H1 (cell line): ENCODE measurements at regions not wholly inside any gene's neighbourhood (a gene's known extent, or its start where the extent isn't known, plus 50 kb on each side); places are given as distances from the start of the nearest gene placed in this dataset.

Source experiments
- CTCF ChIA-PET: fragments of 300-600 bp; sonication (Branson Sonifier 250); formaldehyde crosslinking; loops from one replicate; lab custom pipeline; 2021; ENCODE audit not compliant: partially characterized antibody; lab: Charles Lee
- POLR2A ChIA-PET: fragments of 300-600 bp; sonication (Branson Sonifier 250); formaldehyde crosslinking; loops from one replicate; lab custom pipeline; 2021; ENCODE audit warnings: inconsistent platforms; ENCODE audit not compliant: partially characterized antibody; lab: Charles Lee
- DNase-seq, 2 experiments: peaks; one replicate each; pipeline versions ENCODE4 v3.0.0 to v3.0.0-alpha.2; 2010 to 2022; ENCODE audit warnings: low spot score in 2 of 2, low read depth in 1 of 2, mixed read lengths in 1 of 2
- FAIRE-seq: peaks from 2 replicates; lab custom pipeline; 2011; peaks lifted over from hg19 to GRCh38; lab: Jason Lieb, UNC
- H2AFZ ChIP-seq: 2 replicates; pipeline ENCODE4 v1.8.1; 2012; ENCODE audit warnings: low read length, inconsistent platforms
- H2AK5ac ChIP-seq: 2 replicates; pipeline ENCODE4 v1.6.1; 2013; ENCODE audit warnings: low read depth, low read length
- H2BK120ac ChIP-seq: replicated peaks from 2 replicates; pipeline ENCODE3; 2013; ENCODE audit warnings: low read depth, low read length, inconsistent platforms
- H2BK12ac ChIP-seq: 2 replicates; pipeline ENCODE4 v1.6.1; 2013; ENCODE audit warnings: low read depth, low read length
- H2BK15ac ChIP-seq: 2 replicates; pipeline ENCODE4 v1.6.1; 2013; ENCODE audit warnings: low read length
- H2BK20ac ChIP-seq: 2 replicates; pipeline ENCODE4 v1.6.1; 2013; ENCODE audit warnings: low read length
- H2BK5ac ChIP-seq: 2 replicates; pipeline ENCODE4 v1.6.1; 2013; ENCODE audit warnings: low read depth, low read length
- H3K14ac ChIP-seq: 2 replicates; pipeline ENCODE4 v1.6.1; 2013; ENCODE audit warnings: inconsistent platforms; ENCODE audit not compliant: insufficient read length
- H3K18ac ChIP-seq: 2 replicates; pipeline ENCODE4 v1.6.1; 2013; ENCODE audit warnings: low read length; ENCODE audit errors: extremely low read depth
- H3K23ac ChIP-seq: 2 replicates; pipeline ENCODE4 v1.6.1; 2013; ENCODE audit warnings: inconsistent platforms; ENCODE audit not compliant: insufficient read length
- H3K23me2 ChIP-seq: 2 replicates; pipeline ENCODE4 v1.6.1; 2013; ENCODE audit warnings: low read depth, low read length
- H3K27ac ChIP-seq: 2 replicates; pipeline ENCODE4 v1.6.1; 2011; ENCODE audit warnings: low read depth, low read length, inconsistent platforms
- H3K27me3 ChIP-seq, 4 experiments: replicated peaks in 1 of 4; 1 replicate in 1 of 4; 2 replicates in 3 of 4; pipeline versions ENCODE4 v1.6.1 to v1.8.1; 2011 to 2013; ENCODE audit warnings: low read length in 3 of 4, mild to moderate bottlenecking in 3 of 4, inconsistent platforms in 2 of 4, mixed read lengths in 2 of 4, moderate library complexity in 1 of 4; ENCODE audit not compliant: control insufficient read depth in 3 of 4, insufficient read depth in 3 of 4; ENCODE audit errors: extremely low read depth in 1 of 4
- H3K36me3 ChIP-seq, 4 experiments: 2 replicates each; pipeline versions ENCODE4 v1.6.1 to v1.8.1; 2011 to 2013; ENCODE audit warnings: mild to moderate bottlenecking in 4 of 4, low read length in 3 of 4, moderate library complexity in 2 of 4, control low read depth in 1 of 4, inconsistent platforms in 1 of 4; ENCODE audit not compliant: insufficient read depth in 4 of 4, control insufficient read depth in 2 of 4
- H3K4ac ChIP-seq: replicated peaks from 2 replicates; pipeline ENCODE3; 2013; ENCODE audit warnings: low read length, low read depth, mixed read lengths, inconsistent platforms; ENCODE audit not compliant: insufficient read length
- H3K4me1 ChIP-seq, 4 experiments: replicated peaks in 1 of 4; 1 replicate in 1 of 4; 2 replicates in 3 of 4; pipeline versions ENCODE4 v1.6.1 to v1.8.1; 2011 to 2013; ENCODE audit warnings: low read length in 3 of 4, inconsistent platforms in 2 of 4, mixed read lengths in 1 of 4; ENCODE audit not compliant: insufficient read depth in 4 of 4, control insufficient read depth in 3 of 4
- H3K4me2 ChIP-seq, 2 experiments: 2 replicates each; pipeline versions ENCODE4 v1.6.1 to v1.8.1; 2011 to 2013; ENCODE audit warnings: low read depth in 2 of 2, low read length in 2 of 2, control low read depth in 1 of 2, inconsistent platforms in 1 of 2, mild to moderate bottlenecking in 1 of 2; ENCODE audit not compliant: insufficient read depth in 1 of 2
- H3K4me3 ChIP-seq, 4 experiments: fragments of 200-600, 300-600 bp in 1 of 4; sonication (generic), shearing (Covaris generic), sonication (Bioruptor Twin) in 1 of 4; 2 replicates each; pipeline versions ENCODE4 v1.5.1 to v1.8.1; 2011 to 2016; ENCODE audit warnings: low read length in 4 of 4, low read depth in 3 of 4, control low read depth in 2 of 4, inconsistent platforms in 2 of 4, mild to moderate bottlenecking in 2 of 4, mixed read lengths in 1 of 4, moderate library complexity in 1 of 4; ENCODE audit not compliant: insufficient read depth in 2 of 4; ENCODE audit errors: extremely low read depth in 1 of 4
- H3K56ac ChIP-seq: replicated peaks from 2 replicates; pipeline ENCODE3; 2013; ENCODE audit warnings: low read depth, mild to moderate bottlenecking, mixed read lengths, low read length, inconsistent platforms; ENCODE audit not compliant: insufficient read length
- H3K79me1 ChIP-seq: 2 replicates; pipeline ENCODE4 v1.6.1; 2013; ENCODE audit warnings: low read depth, low read length, control low read depth
- H3K79me2 ChIP-seq, 2 experiments: 2 replicates each; pipeline versions ENCODE4 v1.6.1 to v1.8.1; 2012 to 2013; ENCODE audit warnings: low read length in 2 of 2, mild to moderate bottlenecking in 2 of 2, inconsistent platforms in 1 of 2; ENCODE audit not compliant: insufficient read depth in 2 of 2, control insufficient read depth in 1 of 2
- H3K9ac ChIP-seq, 4 experiments: replicated peaks in 1 of 4; 1 replicate in 1 of 4; 2 replicates in 3 of 4; pipeline versions ENCODE4 v1.6.1 to v1.8.1; 2011 to 2013; ENCODE audit warnings: low read depth in 3 of 4, low read length in 3 of 4, control low read depth in 2 of 4, mild to moderate bottlenecking in 2 of 4, moderate library complexity in 2 of 4, inconsistent platforms in 1 of 4; ENCODE audit errors: extremely low read depth in 1 of 4
- H3K9me3 ChIP-seq, 2 experiments: 2 replicates each; pipeline versions ENCODE4 v1.6.1 to v1.8.1; 2012 to 2013; ENCODE audit warnings: mild to moderate bottlenecking in 2 of 2, moderate library complexity in 2 of 2, control low read depth in 1 of 2, inconsistent platforms in 1 of 2, low read depth in 1 of 2, low read length in 1 of 2, mixed read lengths in 1 of 2; ENCODE audit not compliant: insufficient read depth in 2 of 2
- H4K20me1 ChIP-seq, 2 experiments: replicated peaks in 1 of 2; 2 replicates each; pipeline versions ENCODE3 to v1.8.1; 2011 to 2013; ENCODE audit warnings: inconsistent platforms in 2 of 2, low read length in 2 of 2, mild to moderate bottlenecking in 1 of 2; ENCODE audit not compliant: insufficient read depth in 2 of 2, control insufficient read depth in 1 of 2
- H4K5ac ChIP-seq: 2 replicates; pipeline ENCODE4 v1.6.1; 2013; ENCODE audit warnings: low read length, low read depth, mixed read lengths, inconsistent platforms; ENCODE audit not compliant: insufficient read length
- H4K8ac ChIP-seq: 2 replicates; pipeline ENCODE4 v1.8.0; 2013; ENCODE audit warnings: mild to moderate bottlenecking, moderate library complexity, low read length, inconsistent platforms; ENCODE audit not compliant: insufficient read depth; ENCODE audit errors: extremely low read depth
- H4K91ac ChIP-seq: replicated peaks from 2 replicates; pipeline ENCODE3; 2013; ENCODE audit warnings: low read length, mixed read lengths, inconsistent platforms; ENCODE audit not compliant: insufficient read length
- ASH2L ChIP-seq: fragments of 200-600, 300-600 bp; sonication (generic); IDR thresholded peaks from one replicate; pipeline ENCODE4 v1.7.1; 2017; ENCODE audit warnings: low read length
- BACH1 ChIP-seq: IDR thresholded peaks from 2 replicates; pipeline ENCODE4 v1.6.1; 2012; ENCODE audit warnings: low read length, improper control_type of control experiment
- BCL11A ChIP-seq, 2 experiments: IDR thresholded peaks; one replicate each; pipeline ENCODE4 v1.6.1; 2011; ENCODE audit warnings: low read depth in 2 of 2, low read length in 2 of 2, mild to moderate bottlenecking in 2 of 2
- CTBP2 ChIP-seq: IDR thresholded peaks from 2 replicates; pipeline ENCODE4 v1.7.0; 2011; ENCODE audit warnings: borderline replicate concordance, mild to moderate bottlenecking, moderate library complexity, mixed read lengths, low read length; ENCODE audit not compliant: insufficient read depth, insufficient read length
- JUN ChIP-seq: IDR thresholded peaks from 2 replicates; pipeline ENCODE4 v1.6.1; 2011; ENCODE audit warnings: low read depth, mild to moderate bottlenecking, improper control_type of control experiment, low read length
- JUND ChIP-seq: IDR thresholded peaks from 2 replicates; pipeline ENCODE4 v1.6.1; 2011; ENCODE audit warnings: mild to moderate bottlenecking, improper control_type of control experiment, low read length
- NRF1 ChIP-seq: IDR thresholded peaks from 2 replicates; pipeline ENCODE4 v1.6.1; 2011; ENCODE audit warnings: mild to moderate bottlenecking, low read depth, low read length, improper control_type of control experiment
- RNF2 ChIP-seq: fragments of 200-900, 300-1000 bp; sonication (generic); IDR thresholded peaks from 2 replicates; pipeline ENCODE4 v1.7.1; 2016; ENCODE audit warnings: borderline replicate concordance, low read depth, mild to moderate bottlenecking, antibody characterized with exemption, low read length; ENCODE audit not compliant: poor library complexity, severe bottlenecking; ENCODE audit errors: missing control alignments
- TAF7 ChIP-seq: optimal IDR thresholded peaks from 2 replicates; pipeline ENCODE3; 2011; ENCODE audit warnings: low read depth, mild to moderate bottlenecking, inconsistent platforms, low read length, moderate library complexity, borderline replicate concordance
- WGBS, 2 experiments: shearing (Covaris generic) in 1 of 2; methylation state at CpG; one replicate each; pipeline versions ENCODE4 v1.1.6 to v1.1.7; 2013 to 2015; ENCODE audit warnings: low lambda C conversion rate in 2 of 2, mixed read lengths in 2 of 2, inconsistent platforms in 1 of 2, low coverage in 1 of 2, missing lambda C conversion rate in 1 of 2; ENCODE audit not compliant: insufficient replicate concordance in 2 of 2, insufficient coverage in 1 of 2, insufficient read length in 1 of 2; ENCODE audit errors: extremely low coverage in 1 of 2, missing lambda C conversion rate in 1 of 2; 5-methylcytosine and 5-hydroxymethylcytosine counted together

GRCh38 chr4:132195176-132195575, 953.9 kb upstream of the PCDH10 start:
- Histone ChIP-seq H3K36me3 (no peaks in the 10 kb centered on the region), H3K56ac (no peak overlapping the region), H3K27me3 (no peaks in the 10 kb centered on the region), H3K4me1 (no peaks in the 10 kb centered on the region), H3K18ac (no peak overlapping the region), H3K9ac (no peak overlapping the region), H2BK20ac (no peak overlapping the region), H3K4me3 (no peak overlapping the region), H2BK15ac (no peak overlapping the region), H2AFZ (no peak overlapping the region), H3K9me3 (no peaks in the 10 kb centered on the region), H3K23ac (no peak overlapping the region), H3K14ac (no peak overlapping the region), H3K4ac (no peak overlapping the region), H3K23me2 (no peaks in the 10 kb centered on the region), H4K20me1 (no peaks in the 10 kb centered on the region), H4K8ac (no peak overlapping the region), H2AK5ac (no peak overlapping the region), H3K4me2 (no peak overlapping the region), H4K91ac (no peak overlapping the region), H4K5ac (no peak overlapping the region), H2BK5ac (no peak overlapping the region), H3K79me2 (no peaks in the 10 kb centered on the region), H2BK12ac (no peak overlapping the region), H2BK120ac (no peak overlapping the region), H3K27ac (no peak overlapping the region), H3K79me1 (no peaks in the 10 kb centered on the region)
- ChIA-PET CTCF (no interaction called here), POLR2A (no interaction called here)
- FAIRE-seq: no peak
- WGBS, 2 experiments: 92% methylated on average over 3 of the region's 3 CpGs; no CpG with 5 or more reads in 1 of the 2 experiments
- TF ChIP-seq JUND (no peak), RNF2 (no peak), CTBP2 (no peak), JUN (no peak), NRF1 (no peak), ASH2L (no peak), TAF7 (no peak), BACH1 (no peak), BCL11A (IDR thresholded peaks at IDR 0.05; ENCODE audit: low read depth in 2 of 2, low read length in 2 of 2) (no peak)
- DNase-seq: no peak
